Stimulated activated CD8-positive, alpha-beta memory T cell treated with anti-CD3 and anti-CD28 coated beads, Interleukin-15, amount 100 ng/mL, for 48 hours (primary cell): ENCODE measurements at regions not wholly inside any gene's neighbourhood (a gene's known extent, or its start where the extent isn't known, plus 50 kb on each side); places are given as distances from the start of the nearest gene placed in this dataset.

Source experiments
- DNase-seq, 2 donors: peaks; one replicate each; pipeline ENCODE4 v3.0.0-alpha.2; 2020; ENCODE audit warnings: low read depth in 2 of 2

DNA sequence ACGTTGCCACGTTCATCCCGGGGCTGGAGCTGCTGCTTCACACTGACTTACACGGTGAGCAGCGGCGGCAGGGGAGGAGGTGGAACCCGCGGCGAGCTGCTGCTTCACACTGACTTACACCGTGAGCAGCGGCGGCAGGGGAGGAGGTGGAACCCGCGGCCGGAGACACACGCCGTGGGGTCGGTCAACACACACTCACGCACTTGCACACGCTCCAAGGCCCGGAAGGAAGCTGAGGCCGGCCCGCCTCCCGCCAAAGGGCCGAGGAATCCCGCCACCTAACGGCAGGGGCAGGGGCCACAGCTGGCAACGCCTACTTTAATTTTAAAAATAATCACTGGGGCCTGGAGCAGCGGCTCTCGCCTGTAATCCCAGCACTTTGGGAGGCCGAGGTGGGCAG, 94.4 kb upstream of the FOXC1 start:
- no peak for DNase-seq

DNA sequence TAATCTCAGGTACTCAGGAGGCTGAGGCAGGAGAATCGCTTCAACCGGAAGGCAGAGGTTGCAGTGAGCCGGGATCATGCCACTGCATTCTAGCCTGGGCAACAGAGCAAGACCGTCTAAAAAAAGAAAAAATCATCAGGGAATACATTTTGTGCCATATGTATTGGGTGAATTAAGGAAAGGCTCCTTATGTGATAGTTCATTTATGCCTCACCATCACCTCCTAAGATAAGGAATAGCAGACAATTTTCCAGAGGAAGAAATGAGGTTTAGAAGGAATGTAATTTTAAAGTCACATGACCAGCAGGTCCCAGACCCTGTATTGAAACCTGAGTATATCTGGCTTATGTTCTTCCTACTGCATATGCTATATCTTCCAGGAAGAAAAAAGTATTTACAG, 93.9 kb upstream of the FOXC1 start:
- no peak for DNase-seq

DNA sequence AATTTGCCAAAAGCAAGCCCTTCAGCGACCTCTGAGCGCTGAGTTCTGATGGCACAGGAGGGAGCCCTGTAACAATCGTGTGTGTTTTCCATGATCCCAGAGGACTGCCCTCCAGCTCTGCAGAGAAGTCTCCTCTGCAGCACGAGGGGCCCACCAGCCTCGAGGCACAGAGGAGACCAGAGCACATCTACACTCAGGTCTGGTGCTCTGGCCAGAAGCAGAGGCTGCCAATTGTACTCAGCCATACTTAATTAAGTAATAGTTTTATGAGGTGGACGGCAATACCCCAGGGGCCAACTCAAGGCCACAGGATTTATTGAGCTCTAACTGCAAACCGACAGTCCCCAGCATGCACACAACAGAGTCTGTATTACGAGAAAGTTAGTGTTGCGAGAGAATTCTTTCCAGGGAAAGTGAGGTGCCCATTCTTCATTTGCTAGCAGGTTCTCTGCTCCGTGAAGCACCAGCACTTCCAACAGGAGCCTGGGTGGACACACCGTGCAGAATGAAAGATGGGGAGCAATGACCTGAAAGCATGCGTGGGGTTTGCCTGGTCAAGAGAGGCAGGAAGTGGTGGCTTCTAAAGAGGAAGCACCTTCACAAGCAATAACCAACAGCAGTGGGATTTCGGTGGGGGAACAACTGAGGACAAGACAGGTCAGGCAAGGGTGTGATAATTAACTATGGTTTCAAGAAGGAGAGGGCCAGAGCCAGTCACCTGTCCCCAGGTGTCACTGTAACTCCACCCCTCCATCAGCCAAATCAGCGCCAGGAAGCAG, 92.8 kb upstream of the FOXC1 start:
- no peak for DNase-seq

DNA sequence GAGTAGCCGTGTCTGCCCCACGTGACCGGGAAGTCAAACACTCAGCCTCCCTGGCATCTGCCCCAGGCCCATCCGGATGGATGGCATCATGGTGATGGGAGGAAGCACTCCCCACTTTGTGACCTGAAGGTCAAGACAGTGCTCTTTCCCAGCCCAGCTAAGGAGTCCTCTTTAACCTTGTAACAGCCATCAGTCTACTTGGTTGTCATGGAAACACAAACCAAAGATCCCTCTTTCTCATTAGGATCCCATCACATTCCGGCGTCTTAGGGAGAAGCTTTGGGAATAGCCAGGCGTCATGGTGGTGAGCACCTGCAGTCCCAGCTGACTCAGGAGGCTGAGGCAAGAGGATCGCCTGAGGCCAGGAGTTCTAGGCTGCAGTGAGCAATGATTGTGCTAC, 90.9 kb upstream of the FOXC1 start:
- DNase-seq: no peak

DNA sequence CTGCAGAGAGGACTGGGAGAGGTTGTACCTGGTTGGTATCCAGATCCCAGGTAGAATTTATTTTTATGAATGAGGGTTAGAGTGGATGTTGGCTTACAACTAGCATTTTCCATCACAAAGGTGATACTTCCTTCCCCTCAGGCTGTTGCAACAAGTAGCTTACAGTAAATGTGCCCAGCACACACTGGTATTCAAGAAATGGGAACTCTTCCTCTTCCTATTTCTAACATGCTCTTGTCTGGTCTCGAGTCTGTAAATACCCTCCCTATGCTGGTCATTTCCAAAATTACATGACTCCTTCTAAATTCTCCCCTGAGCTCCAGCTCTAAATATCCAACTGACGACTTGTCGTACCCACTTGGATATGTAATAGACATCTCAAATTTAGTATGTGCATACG, 90.1 kb upstream of the FOXC1 start:
- no peak for DNase-seq

DNA sequence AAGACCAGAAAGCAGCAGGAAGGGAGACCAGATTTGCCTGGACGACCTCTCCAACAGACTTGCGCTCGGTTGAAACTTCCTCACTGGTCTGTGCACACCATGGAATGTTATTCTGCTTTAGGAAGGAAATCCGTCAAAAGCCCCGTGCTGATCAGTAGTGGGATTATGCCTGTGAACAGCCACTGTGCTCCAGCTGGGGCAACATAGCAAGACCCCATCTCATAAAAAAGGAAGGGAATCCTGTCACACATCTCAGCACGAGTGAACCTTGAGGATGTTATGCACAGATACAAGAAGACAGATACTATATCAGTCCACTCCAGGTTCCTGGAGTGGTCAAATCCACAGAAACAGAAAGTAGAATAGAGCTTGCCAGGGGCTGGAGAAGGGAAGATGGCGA, 86.9 kb upstream of the FOXC1 start:
- DNase-seq: no peak

DNA sequence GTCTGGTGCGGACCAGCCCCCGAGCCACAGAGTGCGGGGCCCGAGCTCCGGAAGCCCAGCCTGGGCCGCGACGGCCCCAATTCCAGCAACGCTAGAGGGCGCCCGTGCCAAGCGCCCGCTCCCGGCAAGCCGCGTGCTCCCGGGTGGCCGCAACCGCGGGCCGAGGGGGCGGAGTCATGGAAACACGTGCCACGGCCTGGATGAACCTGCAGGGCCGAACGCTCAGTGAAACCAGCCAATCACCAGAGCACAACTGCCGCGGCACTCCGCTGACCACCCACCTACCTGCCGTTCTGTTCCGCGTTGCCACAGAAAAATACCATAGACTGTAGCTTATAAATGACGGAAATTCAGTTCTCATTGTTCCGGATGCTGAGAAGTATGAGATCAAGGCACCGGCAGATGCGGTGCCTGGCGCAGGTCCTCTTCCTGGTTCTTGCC, 85.7 kb upstream of the FOXC1 start:
- peak; percentile 54 to 75 for DNase-seq

DNA sequence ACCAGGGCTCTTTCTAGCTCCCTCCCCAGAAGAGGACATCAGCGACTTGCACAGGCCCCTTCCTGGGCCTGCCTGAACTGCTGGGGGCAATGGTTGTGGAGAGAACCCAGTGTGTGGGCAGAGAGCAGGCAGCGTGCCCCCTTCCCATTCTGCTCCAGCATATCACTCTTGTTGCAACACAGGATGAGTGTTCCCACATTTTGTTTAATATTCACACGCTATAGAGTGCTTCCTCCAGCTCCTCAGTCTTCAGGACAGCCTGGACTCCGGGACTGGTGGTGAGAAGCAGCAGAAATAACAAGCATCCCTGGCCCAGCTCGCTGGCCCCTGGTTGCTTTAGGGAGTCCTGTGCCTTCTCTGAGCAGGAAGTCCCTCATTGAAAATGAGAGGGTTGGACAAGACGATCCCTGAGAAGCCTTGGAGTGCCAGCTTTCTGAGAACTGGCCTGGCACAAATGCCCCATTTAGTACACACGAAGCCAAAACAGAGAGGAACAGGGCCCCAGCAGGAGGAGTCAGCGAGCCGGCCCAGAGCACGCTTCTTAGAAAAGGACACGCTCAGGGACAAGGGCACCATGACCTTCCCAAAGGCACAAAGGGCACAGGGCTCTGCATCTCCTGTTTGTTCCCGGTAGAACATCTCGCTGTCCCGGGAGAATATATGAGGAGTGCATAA, 84.2 kb upstream of the FOXC1 start:
- no peak for DNase-seq

DNA sequence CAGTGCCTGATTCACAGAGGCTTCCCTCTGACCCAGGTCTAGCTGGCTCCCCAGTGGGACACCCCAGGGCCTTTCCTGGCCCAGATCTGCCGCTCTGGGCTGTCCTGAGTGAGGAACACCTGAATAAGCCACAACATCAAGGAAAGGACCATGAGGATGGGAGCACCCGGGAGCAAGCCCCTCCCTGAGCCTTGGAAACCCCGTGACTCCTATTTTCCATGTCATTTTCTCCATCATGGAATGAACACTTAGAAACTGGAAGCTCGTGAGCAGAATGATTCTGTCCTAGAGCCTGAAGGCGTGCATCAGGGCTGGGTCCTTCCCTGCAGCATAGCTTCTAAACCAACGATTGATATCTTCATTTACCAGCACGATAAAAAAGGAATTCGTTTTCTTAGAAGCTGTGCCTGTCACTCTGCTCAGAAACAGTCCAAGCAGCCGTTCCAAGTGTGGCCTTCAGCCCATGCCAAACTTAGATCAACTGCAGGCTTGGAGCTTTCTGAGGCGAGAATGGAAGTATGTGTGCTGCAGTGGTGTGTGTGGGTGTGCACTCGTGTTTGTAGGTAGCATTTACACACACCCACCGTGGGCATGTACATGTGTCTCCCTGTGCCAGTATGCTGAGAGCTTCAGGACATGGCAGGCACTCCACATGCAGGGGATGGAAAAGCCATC, 83.2 kb upstream of the FOXC1 start:
- DNase-seq: no peak

DNA sequence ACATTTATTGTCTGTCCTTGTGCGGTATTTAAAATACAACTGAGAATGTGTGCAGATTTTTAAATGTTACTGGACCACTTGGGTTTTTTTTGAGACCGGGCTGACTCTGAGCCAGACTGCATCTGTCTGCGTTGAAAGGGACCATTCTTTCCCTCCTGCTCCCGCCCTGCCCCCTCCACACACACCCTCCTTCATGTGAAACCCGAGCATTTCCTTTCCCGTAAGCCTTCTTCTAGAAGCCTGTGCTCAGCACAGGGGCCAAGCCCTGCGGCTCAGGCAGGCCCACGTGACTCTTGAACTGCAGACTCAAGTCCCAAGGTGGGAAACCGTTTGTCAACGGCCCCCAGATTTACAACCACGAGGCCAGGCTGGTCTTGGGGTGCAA, 82.7 kb upstream of the FOXC1 start:
- peak in 1 of 2 donors; percentile 12 for DNase-seq

DNA sequence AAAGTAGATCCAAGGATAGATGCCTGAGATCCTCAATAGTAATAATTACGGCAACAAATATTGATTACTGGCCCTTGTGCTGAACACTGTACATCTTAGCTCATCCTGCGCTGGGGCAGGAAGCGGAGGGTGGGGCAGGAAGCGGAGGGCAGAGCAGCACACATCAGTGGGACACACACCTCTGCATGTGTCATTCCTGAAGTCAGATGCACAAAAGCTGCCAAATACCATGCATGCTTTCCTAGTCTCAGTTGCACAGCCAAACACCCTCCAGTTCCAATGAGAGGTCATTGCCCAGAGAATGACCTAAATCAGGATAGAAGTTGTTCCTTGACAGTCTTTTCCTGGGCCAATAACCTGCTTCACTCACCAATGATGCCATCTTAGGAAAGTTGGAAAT, 74.4 kb upstream of the FOXC1 start:
- DNase-seq: no peak

DNA sequence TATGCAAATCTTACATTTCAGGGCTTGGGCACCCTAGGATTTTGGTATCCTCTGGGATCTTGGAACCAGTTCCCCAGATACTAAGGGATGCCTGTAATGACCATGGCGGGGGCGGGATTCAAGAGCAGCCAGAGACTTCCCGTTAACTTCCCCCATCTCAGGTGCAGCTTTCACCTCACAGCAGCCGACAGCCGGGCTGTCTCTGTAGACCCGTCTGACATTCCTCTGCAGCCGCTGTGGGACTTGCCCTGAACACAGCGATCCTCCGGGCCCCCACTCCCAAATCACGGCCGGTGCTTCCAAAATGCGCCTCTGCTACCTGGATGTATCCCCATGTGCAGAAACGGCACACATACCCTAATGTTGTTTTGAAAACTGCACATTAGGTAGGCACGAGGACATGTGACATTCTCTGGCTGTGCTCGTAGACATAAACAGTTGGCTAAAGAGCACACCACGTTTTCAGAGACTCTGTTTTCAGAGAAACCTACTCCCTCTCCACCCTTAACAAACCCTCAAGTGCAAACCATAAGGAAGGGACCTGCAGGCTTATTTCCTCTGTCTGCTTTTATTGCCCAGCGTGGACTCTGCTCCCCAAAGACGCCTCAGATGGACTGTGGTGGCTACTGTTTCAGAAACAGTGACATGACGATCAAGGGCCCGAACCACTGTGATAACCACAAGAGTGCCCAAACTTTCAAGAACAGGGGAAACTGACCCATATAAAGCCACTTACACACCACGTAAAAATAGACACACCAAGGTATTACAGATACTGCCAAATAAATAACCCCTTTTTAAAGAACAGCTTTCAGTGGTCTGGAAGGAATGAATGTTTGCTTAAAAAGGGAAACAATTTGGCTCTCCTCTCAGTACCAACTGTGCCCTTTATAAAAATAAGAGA, 72.9 kb upstream of the FOXC1 start:
- DNase-seq: no peak

DNA sequence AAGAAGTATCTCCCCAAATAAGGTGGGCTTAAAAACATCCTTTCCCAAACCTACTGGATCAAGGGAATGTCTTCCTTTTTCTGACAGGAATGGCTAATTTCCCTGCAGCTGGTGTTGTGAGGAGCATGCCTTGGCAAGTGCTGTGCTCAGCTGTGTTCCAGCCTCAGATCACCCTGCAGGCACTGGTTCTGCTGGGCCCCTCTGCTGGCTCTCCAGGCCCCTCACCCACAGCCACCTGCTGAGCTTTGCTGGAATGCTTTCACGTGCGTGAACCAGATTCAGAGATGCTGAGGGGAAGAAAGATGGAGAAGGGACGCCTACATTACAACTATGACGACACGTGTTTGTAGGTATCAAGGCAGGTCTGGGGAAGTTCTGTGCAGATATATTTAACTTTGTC, 71.3 kb upstream of the FOXC1 start:
- DNase-seq: no peak

DNA sequence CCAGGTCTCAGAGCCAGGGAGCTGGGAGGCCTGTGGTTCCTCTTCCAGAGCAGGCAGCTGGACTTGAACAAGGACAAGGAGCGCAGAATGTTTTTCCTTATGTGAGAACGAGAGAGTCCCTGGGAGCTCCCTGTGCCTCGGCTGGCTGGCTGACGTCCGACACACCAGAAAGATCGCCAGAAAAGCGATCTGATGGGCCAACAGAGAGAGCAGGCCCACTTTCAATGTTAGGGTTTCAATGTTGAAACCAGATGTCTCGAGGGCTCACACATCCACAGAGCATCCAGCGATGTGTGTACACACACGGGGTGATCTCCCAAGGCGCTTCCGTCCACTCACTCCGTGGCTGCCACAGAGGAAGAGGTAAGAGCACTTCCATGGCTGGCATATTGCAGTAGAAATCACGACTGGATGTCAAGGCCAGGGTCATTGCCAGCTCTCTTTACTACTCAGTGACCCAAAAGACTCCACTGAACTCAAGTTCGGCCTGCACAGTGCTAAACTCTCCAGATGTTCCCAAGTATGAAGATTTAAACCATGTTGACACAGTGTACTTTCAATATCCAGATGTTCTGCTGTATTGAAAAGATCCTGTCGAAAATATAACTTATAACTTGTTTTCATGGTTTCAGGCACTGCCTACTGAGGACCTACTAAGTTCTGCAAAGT, 70.8 kb upstream of the FOXC1 start:
- DNase-seq: no peak

DNA sequence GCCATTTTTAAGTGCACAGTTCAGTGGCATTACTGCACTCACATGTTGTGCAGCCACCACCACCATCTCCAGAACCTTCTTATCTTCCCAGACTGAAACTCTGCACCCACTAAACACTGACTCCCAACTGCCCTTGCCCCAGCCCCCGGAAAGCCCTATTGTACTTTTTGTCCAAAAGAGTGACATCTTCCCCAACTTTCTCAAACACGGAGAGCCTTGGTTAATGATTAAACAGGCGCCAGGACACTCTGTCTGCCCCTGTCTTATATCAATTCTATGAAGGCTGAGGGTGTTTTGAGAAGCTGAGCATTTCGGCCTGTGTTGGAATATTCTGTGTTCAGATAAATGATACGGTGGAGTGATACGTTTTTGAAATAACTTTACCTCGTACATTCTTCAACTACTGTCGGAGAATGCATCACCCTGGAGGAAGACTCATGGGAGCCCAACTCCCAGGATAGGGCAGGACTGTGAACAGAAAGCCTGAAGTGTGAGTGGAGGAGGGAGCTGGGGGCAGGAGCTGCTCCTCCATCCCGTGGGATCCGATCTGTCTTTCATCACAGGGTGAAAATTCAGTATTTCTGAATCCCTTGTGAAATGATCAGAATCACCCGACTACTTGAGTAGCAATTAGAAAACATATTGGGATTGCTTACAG, 68.7 kb upstream of the FOXC1 start:
- no peak for DNase-seq

DNA sequence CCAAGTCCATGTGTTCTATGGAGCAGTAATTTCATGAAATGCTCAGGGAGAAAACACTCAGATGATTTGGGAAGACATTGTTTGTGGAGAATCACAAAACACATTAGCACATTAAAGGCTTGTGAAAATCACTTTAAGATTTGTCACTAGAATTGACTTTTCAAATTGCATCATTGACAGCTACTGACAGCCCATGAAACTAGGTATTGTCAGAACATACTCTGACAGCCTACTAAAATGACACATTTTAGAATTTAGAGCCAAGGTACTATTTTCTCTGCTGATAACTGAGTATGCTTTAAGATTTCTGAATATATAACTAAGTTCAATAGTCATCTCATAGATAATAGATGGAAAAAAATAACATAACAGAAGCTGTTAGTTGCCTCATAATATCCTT, 67.4 kb upstream of the FOXC1 start:
- DNase-seq: no peak

DNA sequence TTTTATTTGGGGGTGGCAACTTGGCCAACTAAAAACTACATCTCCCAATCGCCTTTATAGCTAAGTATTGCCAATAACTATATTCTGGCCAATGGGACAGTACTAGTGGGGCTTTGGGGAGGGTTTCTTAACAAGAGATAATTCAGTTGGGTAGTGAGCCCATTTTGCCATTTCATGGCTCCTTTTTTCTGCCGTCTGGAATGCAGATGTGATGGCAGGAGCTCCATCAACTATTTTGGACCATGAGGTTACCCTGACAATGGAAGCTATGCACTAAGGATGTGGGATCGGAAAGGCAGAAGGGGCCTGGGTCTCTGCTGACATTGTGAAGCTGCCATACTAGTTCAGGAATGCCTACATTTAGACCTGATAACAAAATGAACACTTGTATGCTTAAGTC, 67.0 kb upstream of the FOXC1 start:
- DNase-seq: no peak

DNA sequence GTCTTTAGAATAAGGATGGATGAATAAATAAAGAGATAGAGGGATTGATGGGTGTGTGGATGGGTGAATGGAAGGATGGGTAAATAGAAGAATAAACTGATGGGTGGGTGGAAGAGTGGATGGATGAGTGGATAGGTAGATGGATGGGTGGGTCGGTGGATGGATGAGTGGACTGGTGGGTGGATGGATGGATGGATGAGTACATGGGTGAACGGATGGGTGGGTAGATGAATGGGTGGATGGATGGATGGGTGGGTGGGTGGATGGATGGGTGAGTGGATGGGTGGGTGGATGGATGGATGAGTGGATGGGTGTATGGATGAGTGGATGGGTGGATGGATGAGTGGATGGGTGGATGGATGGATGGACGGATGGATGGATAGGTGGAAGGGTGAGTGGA, 65.7 kb upstream of the FOXC1 start:
- DNase-seq: no peak

DNA sequence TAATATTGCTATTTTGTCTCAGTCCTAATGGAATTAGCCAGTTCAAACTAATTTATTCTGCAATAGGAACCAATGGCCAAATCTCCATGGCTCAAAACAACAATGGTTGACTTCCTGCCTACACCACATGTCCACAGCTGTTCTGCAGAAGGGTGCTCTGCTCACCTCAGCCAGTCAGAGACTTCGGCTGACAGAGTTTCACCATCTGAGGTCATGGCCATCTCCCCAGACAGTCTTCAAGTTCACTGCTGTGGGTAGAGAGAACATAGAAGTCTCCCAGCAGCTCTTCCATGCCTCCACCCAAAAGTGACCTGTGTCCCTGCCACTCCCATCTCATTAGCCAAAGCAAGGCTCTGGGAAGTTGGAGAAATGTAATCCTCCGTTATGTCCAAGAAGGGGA, 65.1 kb upstream of the FOXC1 start:
- no peak for DNase-seq

DNA sequence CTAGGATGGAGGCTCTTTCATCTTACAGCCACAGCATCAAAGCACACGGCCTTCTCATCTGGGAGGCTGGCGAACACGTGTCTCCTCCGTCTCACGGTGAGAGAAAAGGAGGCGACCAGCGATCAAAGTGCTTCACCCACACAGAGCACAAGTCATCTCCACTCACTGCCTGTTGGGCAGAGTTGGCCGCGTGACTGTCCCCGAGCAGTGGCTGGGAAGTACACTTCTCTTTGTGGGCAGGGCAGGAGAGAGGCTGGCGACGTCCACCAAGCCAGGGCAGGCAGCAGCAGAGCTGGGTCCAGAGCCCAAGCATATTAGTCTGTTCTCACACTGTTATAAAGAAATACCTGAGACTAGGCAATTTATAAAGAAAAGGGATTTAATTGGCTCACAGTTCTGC, 64.1 kb upstream of the FOXC1 start:
- no peak for DNase-seq

DNA sequence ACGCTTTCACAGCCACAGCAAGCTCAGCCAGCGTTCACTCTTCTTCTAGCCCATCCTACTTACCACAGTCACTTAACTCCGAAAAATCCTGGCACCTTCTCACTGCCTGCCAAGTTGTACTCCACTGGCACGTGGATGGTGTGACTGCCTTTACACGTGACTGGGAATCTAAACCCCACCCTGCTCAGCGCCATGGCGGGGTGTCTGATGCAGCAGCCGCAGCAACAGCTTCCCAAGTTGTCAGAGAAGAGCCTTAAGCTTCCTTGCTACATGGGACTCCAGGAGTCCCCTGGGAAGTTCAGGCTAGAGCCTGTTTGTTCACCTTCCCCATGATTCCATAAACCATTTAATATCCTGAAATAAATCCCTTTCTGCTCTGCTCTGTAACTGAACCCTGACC, 61.9 kb upstream of the FOXC1 start:
- no peak for DNase-seq
